Astrocyte of the spinal cord (primary cell): ENCODE measurements at regions not wholly inside any gene's neighbourhood (a gene's known extent, or its start where the extent isn't known, plus 50 kb on each side); places are given as distances from the start of the nearest gene placed in this dataset.
A peak's percentile ranks its signal among the peaks of the same experiment; 100 is the strongest.

Experiments used
- DNase-seq: peaks from one replicate; pipeline ENCODE4 v3.0.0; 2011; ENCODE audit warnings: low read depth, low spot score
- H3K4me3 ChIP-seq: 2 replicates; pipeline ENCODE4 v1.5.1; 2011; ENCODE audit warnings: low read depth, mild to moderate bottlenecking, low read length, moderate library complexity
- in situ Hi-C: cut with HindIII; loops from 2 replicates; pipeline ENCODE4 v1.10.0; 2017; ENCODE audit warnings: low sequenced_read_pairs
- TF ChIP-seq, protein P1 (sequence below): IDR thresholded peaks from 2 replicates; pipeline ENCODE4 v1.5.1; 2012; ENCODE audit warnings: low read depth, mild to moderate bottlenecking, low read length, inconsistent platforms

DNA sequence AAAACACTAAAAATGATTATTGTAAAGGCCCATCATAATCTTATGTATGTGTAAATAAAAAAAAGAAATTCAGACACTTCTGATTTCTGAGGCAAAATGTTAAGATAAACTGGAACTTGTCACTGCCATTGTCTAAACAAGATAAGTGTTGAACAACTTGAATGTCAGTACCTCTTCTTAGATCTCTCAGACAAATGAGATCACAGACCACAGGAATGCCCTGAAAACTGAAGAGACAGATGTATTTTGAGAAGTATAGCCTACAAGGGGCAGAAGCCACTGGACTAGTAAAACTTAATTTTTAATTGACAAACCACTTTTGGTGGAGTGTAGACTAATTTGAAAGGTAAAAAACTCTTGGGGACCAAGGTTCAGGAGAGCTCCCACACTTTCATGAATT, 375.5 kb upstream of the SLITRK5 start:
- TF ChIP-seq, protein P1, sequence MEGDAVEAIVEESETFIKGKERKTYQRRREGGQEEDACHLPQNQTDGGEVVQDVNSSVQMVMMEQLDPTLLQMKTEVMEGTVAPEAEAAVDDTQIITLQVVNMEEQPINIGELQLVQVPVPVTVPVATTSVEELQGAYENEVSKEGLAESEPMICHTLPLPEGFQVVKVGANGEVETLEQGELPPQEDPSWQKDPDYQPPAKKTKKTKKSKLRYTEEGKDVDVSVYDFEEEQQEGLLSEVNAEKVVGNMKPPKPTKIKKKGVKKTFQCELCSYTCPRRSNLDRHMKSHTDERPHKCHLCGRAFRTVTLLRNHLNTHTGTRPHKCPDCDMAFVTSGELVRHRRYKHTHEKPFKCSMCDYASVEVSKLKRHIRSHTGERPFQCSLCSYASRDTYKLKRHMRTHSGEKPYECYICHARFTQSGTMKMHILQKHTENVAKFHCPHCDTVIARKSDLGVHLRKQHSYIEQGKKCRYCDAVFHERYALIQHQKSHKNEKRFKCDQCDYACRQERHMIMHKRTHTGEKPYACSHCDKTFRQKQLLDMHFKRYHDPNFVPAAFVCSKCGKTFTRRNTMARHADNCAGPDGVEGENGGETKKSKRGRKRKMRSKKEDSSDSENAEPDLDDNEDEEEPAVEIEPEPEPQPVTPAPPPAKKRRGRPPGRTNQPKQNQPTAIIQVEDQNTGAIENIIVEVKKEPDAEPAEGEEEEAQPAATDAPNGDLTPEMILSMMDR: no peak
- in situ Hi-C loops: no loop called here
- DNase-seq: peak; percentile 23
- H3K4me3 ChIP-seq: no peak overlapping the region

DNA sequence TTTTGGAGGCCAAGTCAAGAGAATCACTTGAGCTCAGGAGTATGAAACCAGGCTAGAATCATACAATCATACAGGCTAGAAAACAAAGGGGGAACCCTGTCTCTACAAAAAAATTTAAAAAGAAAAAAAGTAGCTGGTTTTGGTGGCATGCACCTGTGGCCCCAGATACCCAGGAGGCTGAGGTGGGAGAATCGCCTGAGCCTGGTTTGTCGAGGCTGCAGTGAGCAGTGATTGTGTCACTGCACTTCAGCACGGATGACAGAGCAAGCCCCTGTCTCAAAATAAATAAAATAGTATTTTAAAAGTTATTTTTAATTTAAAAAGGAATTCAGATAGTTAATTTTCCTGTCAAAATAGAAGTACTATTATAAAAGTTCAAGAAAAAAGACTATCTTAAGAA, 369.1 kb upstream of the SLITRK5 start:
- TF ChIP-seq, protein P1: no peak
- in situ Hi-C loops: no loop called here
- DNase-seq: no peak
- H3K4me3 ChIP-seq: no peak overlapping the region

DNA sequence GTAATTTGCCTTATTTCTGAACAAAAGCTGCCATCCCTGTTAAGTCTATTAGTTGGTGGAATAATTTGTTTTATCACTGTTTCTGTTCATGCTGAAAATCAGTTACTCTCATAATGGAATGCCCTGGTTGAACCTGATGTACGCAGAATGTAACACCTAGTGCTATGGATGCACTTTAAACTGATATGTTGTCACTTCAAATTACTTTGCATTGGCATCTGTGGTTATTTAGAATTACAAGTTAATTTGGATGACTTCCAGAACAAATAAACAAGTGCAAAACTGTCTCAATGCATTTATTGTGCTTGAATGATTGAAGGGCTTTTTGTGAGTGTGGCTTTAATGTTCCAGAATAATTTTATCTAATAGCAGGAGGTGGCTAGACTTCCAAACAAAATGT, 368.2 kb upstream of the SLITRK5 start:
- in situ Hi-C loops: no loop called here
- TF ChIP-seq, protein P1: no peak
- DNase-seq: no peak
- no peak overlapping the region for H3K4me3 ChIP-seq

DNA sequence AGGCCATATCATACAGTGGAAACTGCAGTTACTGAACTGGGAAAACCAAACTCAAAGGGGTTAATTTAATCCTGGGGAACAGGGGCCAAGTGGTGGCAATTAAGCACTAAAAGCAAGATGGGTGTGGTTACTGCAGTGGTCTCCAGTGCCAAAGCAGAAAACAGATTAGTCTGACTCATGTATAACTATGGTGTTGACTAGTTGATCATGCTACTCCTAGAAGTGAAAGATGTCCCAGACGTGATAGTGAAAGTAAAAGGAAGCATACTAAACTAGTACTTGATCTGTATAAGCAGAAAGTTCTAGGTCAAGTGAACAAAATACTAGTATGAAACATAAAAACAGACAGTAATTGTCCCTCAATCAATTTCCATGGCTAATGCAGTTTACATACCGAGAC, 360.0 kb upstream of the SLITRK5 start:
- in situ Hi-C loops: no loop called here
- TF ChIP-seq, protein P1: no peak
- no peak overlapping the region for H3K4me3 ChIP-seq
- DNase-seq: no peak

DNA sequence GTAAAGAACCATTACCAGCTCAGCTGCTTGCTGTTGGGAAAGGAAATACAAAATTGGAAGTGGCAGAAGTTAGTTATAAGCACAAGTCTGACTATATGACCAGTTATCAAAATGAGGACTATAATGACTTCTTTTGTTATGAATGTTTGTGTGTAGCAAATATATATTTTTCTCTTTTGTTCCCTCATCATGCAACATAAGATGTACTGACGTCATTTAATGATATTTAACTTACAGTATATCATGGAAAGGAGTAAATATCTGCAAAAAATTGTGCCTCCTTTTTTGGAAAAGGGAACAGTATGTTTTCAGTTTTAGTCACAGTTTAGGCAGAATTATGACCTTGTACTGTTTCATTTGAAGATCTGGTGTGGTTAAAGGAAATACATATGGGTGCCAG, 356.3 kb upstream of the SLITRK5 start:
- TF ChIP-seq, protein P1: no peak
- DNase-seq: no peak

DNA sequence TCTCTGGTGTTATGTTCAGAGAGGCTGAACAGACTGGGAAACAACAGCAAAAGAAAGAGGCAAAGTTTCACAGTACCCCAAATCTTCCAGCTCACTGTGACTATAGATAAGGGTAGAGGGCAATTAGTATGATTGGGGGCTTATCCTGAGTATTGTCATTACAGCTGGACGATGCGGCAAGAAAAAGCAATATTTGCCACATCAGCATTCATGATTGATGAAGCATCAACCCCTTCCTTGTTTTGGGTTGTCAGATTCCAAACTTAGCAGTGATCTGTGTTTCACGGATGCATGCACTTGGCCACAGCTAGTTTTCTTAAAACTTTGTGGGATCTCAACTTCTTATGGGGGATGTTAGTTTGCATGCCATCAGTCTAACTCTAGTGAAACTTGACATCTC, 348.8 kb upstream of the SLITRK5 start:
- H3K4me3 ChIP-seq: no peak overlapping the region
- no peak for DNase-seq
- in situ Hi-C loops: no loop called here
- TF ChIP-seq, protein P1: no peak

More for the DNA sequence above, 356.3 kb upstream of the SLITRK5 start:
- no peak overlapping the region for H3K4me3 ChIP-seq
- in situ Hi-C loops: no loop called here

GRCh38 chr13:87324558-87324957, 346.6 kb upstream of the SLITRK5 start:
- no peak overlapping the region for H3K4me3 ChIP-seq
- in situ Hi-C loops: no loop called here
- TF ChIP-seq, protein P1: no peak
- no peak for DNase-seq
